ENCODE measurements at regions not wholly inside any gene's neighbourhood (a gene's known extent, or its start where the extent isn't known, plus 50 kb on each side); places are given as distances from the start of the nearest gene placed in this dataset.
A peak's percentile ranks its signal among the peaks of the same experiment; 100 is the strongest.

- no peak for DNase-seq
These were observed 144.9 kb downstream of the TSN start for GRCh38 chr2:121900391-121900790.

- DNase-seq = no peak
These were observed 146.7 kb downstream of the TSN start for GRCh38 chr2:121902171-121902591.

- no peak for DNase-seq
These were observed 147.2 kb downstream of the TSN start for GRCh38 chr2:121902616-121903015.

GRCh38 chr2:121903037-121903689 lies 147.7 kb downstream of the TSN start:
- DNase-seq = peak; percentile 38

- no peak for DNase-seq
These were observed 149.2 kb downstream of the TSN start for GRCh38 chr2:121904656-121905055.

- no peak for DNase-seq
These were observed 149.8 kb downstream of the TSN start for GRCh38 chr2:121905201-121905600.

GRCh38 chr2:121906170-121906569 lies 150.7 kb downstream of the TSN start:
- DNase-seq = no peak

- DNase-seq = no peak
These were observed 152.5 kb downstream of the TSN start for GRCh38 chr2:121907928-121908327.

GRCh38 chr2:121910139-121910538 lies 154.7 kb downstream of the TSN start:
- DNase-seq = no peak

- no peak for DNase-seq
These were observed 155.6 kb downstream of the TSN start for GRCh38 chr2:121911036-121911435.

GRCh38 chr2:121917143-121917542 lies 161.7 kb downstream of the TSN start:
- no peak for DNase-seq

GRCh38 chr2:121918231-121918630 lies 162.8 kb downstream of the TSN start:
- DNase-seq = no peak

GRCh38 chr2:121919803-121920202 lies 164.4 kb downstream of the TSN start:
- no peak for DNase-seq

GRCh38 chr2:121925466-121925865 lies 170.0 kb downstream of the TSN start:
- no peak for DNase-seq

- no peak for DNase-seq
These were observed 187.8 kb downstream of the TSN start for GRCh38 chr2:121943285-121943684.

- no peak for DNase-seq
These were observed 188.8 kb downstream of the TSN start for GRCh38 chr2:121944072-121944831.

GRCh38 chr2:121947674-121948073 lies 192.2 kb downstream of the TSN start:
- DNase-seq = no peak

GRCh38 chr2:121949271-121949670 lies 193.8 kb downstream of the TSN start:
- no peak for DNase-seq

- DNase-seq = no peak
These were observed 200.0 kb downstream of the TSN start for GRCh38 chr2:121955426-121955825.

- DNase-seq = no peak
These were observed 200.4 kb downstream of the TSN start for GRCh38 chr2:121955872-121956271.

- no peak for DNase-seq
These were observed 204.8 kb downstream of the TSN start for GRCh38 chr2:121960251-121960650.

- no peak for DNase-seq
These were observed 206.3 kb downstream of the TSN start for GRCh38 chr2:121961761-121962160.

- no peak for DNase-seq
These were observed 210.2 kb downstream of the TSN start for GRCh38 chr2:121965661-121966060.

- no peak for DNase-seq
These were observed 211.2 kb downstream of the TSN start for GRCh38 chr2:121966663-121967062.

- DNase-seq = no peak
These were observed 213.7 kb downstream of the TSN start for GRCh38 chr2:121969166-121969565.

All from femur (tissue), 1 donor.